Peyer's patch (tissue), 4 donors: ENCODE measurements at regions not wholly inside any gene's neighbourhood (a gene's known extent, or its start where the extent isn't known, plus 50 kb on each side); places are given as distances from the start of the nearest gene placed in this dataset.

ENCODE experiments used
- DNase-seq, 3 donors: peaks; one replicate each; pipeline ENCODE4 v3.0.0-alpha.2; 2017 to 2019
- H3K27ac ChIP-seq, 4 donors: fragments of 200-600 bp; sonication (generic); one replicate each; pipeline ENCODE4 v1.5.1; 2016 to 2019
- H3K27me3 ChIP-seq, 2 donors: fragments of 200-600 bp; sonication (generic); one replicate each; pipeline ENCODE4 v1.5.1; 2019
- H3K36me3 ChIP-seq, 3 donors: fragments of 200-600 bp; sonication (generic); one replicate each; pipeline ENCODE4 v1.5.1; 2016 to 2019
- H3K4me1 ChIP-seq, 4 donors: fragments of 200-600 bp; sonication (generic); one replicate each; pipeline ENCODE4 v1.5.1; 2016 to 2019
- H3K4me3 ChIP-seq, 4 donors: fragments of 200-600 bp; sonication (generic); 1 replicate in 3 of 4; 2 replicates in 1 of 4; pipeline ENCODE4 v1.5.1; 2016 to 2019; ENCODE audit warnings: mild to moderate bottlenecking in 1 of 4
- H3K9me3 ChIP-seq, 4 donors: fragments of 200-600 bp; sonication (generic); one replicate each; pipeline ENCODE4 v1.5.1; 2016 to 2019; ENCODE audit warnings: mild to moderate bottlenecking in 1 of 4
- POLR2A ChIP-seq, 2 donors: fragments of 450-650 bp; IDR thresholded peaks; one replicate each; pipeline ENCODE4 v1.5.1; 2017; ENCODE audit warnings: antibody characterized with exemption in 2 of 2, mild to moderate bottlenecking in 2 of 2, moderate library complexity in 2 of 2
- TF ChIP-seq, protein P1 (sequence below), 6 experiments: fragments of 450-650 bp in 4 of 6; fragments of 200-600 bp in 2 of 6; sonication (generic) in 1 of 6; IDR thresholded peaks; one replicate each; pipeline ENCODE4 v1.5.1; 2017 to 2019; ENCODE audit warnings: antibody characterized with exemption in 6 of 6, mild to moderate bottlenecking in 3 of 6, moderate library complexity in 1 of 6

DNA sequence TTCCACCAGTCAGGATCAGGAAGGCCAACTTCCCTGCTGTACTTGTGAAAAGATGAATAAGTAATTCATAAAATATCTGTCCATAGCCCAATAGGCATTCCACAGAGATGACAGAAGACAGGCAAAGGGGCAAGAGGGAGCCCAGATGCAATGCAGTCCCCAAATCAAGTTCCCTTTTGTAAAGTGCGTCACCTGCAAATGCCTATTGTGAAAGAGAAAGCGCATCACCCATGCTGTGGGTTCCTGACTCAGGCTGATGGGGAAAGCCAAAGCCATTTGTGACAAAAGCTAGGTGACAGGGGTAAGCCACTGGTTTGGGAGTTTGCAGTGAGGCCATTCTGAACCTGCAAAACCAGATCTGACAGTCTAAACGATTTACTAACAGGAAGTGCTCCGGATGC is 157.5 kb upstream of the ZNF536 start:
- Histone ChIP-seq H3K4me3 (no peak overlapping the region), H3K27ac (no peak overlapping the region), H3K36me3 (no peaks in the 10 kb centered on the region), H3K9me3 (no peaks in the 10 kb centered on the region), H3K4me1 (no peaks in the 10 kb centered on the region), H3K27me3 (no peaks in the 10 kb centered on the region)
- TF ChIP-seq, protein P1, sequence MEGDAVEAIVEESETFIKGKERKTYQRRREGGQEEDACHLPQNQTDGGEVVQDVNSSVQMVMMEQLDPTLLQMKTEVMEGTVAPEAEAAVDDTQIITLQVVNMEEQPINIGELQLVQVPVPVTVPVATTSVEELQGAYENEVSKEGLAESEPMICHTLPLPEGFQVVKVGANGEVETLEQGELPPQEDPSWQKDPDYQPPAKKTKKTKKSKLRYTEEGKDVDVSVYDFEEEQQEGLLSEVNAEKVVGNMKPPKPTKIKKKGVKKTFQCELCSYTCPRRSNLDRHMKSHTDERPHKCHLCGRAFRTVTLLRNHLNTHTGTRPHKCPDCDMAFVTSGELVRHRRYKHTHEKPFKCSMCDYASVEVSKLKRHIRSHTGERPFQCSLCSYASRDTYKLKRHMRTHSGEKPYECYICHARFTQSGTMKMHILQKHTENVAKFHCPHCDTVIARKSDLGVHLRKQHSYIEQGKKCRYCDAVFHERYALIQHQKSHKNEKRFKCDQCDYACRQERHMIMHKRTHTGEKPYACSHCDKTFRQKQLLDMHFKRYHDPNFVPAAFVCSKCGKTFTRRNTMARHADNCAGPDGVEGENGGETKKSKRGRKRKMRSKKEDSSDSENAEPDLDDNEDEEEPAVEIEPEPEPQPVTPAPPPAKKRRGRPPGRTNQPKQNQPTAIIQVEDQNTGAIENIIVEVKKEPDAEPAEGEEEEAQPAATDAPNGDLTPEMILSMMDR (IDR thresholded peaks at IDR 0.05): no peak
- TF ChIP-seq POLR2A (IDR thresholded peaks at IDR 0.05): no peak
- no peak for DNase-seq

DNA sequence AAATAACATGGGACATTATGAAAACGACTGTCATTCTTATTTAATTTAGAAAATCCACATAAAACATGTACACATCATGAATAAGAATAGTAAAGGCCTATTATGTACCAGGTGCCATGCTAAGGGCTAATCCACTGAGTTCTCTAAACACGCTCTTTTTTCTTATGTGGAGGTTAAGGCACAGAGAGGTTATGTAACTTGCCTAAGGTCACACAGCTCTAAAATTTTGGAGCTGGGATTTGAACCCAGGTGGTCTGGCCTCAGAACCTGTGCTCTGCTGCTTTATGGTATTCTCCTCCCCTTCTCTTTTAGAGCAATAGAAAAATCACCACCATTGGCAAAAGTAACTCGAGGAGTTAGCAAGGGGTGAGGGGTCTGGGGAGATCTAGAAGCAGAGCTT is 156.9 kb upstream of the ZNF536 start:
- TF ChIP-seq, protein P1 (IDR thresholded peaks at IDR 0.05): no peak
- no peak for TF ChIP-seq POLR2A (IDR thresholded peaks at IDR 0.05)
- DNase-seq: no peak
- no peaks in the 10 kb centered on the region for H3K27me3 ChIP-seq
- no peak overlapping the region for H3K4me3 ChIP-seq
- no peaks in the 10 kb centered on the region for H3K4me1 ChIP-seq
- H3K9me3 ChIP-seq: no peaks in the 10 kb centered on the region
- no peak overlapping the region for H3K27ac ChIP-seq
- no peaks in the 10 kb centered on the region for H3K36me3 ChIP-seq

DNA sequence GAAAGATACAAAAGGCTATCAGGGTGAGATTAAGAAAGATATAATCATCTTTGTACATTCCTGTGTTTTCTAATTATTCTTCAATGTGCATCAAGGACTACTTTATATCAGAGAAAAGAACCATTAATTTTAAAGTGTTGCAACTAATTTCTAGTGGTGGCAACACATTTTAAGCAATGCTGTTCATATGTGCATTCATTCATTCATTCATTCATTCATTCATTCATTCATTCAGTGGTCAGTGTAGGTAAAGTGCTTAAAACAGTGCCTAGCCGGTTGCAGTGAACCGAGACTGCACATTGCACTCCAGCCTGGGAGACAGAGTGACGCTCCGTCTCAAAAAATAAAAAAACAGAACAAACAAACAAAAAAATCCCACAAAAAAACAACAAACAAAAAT is 155.7 kb upstream of the ZNF536 start:
- Histone ChIP-seq H3K27ac (no peak overlapping the region), H3K36me3 (no peaks in the 10 kb centered on the region), H3K4me3 (no peak overlapping the region), H3K27me3 (no peaks in the 10 kb centered on the region), H3K4me1 (no peaks in the 10 kb centered on the region), H3K9me3 (no peaks in the 10 kb centered on the region)
- no peak for DNase-seq
- no peak for TF ChIP-seq POLR2A (IDR thresholded peaks at IDR 0.05)
- TF ChIP-seq, protein P1 (IDR thresholded peaks at IDR 0.05): no peak

DNA sequence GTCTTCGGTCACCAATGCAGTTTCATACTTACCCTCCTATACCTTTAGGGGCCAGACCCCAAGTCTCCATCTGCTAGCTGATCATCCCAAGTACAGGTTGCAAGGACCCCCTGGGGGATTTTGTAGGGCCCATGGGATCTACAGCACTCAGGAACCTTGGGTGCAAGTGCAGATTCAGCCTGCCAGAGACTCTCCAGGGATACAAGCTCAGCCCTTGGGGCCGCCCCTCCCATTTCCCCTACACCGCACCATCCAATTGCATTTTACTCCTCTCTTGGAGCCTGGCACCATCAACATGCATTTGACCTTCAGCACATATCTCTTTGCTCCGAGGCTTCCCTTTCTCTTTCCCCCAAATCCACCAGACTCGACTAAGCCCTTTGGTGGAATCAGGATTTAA is 154.7 kb upstream of the ZNF536 start:
- Histone ChIP-seq H3K27me3 (peaks cover 0 to 1% of the 10 kb centered on the region in 2 donors), H3K27ac (no peak overlapping the region)
- no peak for DNase-seq

DNA sequence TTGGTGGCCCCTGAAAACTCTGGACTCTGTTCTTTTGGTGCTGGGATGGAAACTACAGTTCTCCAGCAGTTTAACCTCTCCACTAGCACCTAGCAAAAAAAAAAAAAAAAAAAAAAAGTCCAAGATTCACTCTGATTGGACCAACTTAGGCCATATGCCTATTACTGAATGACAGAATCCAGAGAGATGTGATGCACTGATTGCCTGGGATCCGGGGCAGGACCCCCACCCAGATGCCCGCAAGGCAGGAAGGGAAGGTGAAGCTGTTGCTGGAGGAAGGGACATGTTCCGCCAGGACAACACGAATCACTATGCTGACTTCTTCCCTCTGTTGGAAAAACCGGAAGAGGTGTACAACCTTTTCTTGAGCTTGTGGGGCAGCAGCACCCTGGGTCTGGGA is 152.5 kb upstream of the ZNF536 start:
- peaks cover 0 to 9% of the 10 kb centered on the region in 2 donors for H3K27me3 ChIP-seq
- DNase-seq: no peak
- TF ChIP-seq, protein P1 (IDR thresholded peaks at IDR 0.05): no peak
- no peak for TF ChIP-seq POLR2A (IDR thresholded peaks at IDR 0.05)
- H3K27ac ChIP-seq: no peak overlapping the region
- no peaks in the 10 kb centered on the region for H3K9me3 ChIP-seq
- no peak overlapping the region for H3K4me3 ChIP-seq
- no peaks in the 10 kb centered on the region for H3K36me3 ChIP-seq
- no peaks in the 10 kb centered on the region for H3K4me1 ChIP-seq

More for the DNA sequence above, 154.7 kb upstream of the ZNF536 start:
- H3K9me3 ChIP-seq: no peaks in the 10 kb centered on the region
- H3K4me1 ChIP-seq: no peaks in the 10 kb centered on the region
- H3K36me3 ChIP-seq: no peaks in the 10 kb centered on the region
- H3K4me3 ChIP-seq: no peak overlapping the region
- TF ChIP-seq, protein P1 (IDR thresholded peaks at IDR 0.05): no peak
- no peak for TF ChIP-seq POLR2A (IDR thresholded peaks at IDR 0.05)

DNA sequence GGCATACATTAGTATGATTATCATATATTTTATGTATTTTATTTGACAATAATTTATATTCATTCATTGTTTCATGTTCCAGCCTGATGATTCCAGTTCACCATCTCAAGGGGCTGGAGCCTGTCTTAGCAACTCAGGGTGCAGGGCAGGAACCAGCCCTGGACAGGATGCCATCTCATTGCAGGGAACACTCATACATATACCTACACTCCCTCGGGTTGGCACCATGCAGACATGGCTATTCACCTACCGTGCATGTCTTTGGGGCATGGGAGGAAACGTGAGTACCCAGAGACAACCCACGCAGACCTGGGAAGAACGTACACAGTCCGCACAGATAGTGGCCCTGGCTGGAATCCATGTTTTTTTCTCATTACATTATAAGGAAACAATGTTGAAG is 151.0 kb upstream of the ZNF536 start:
- Histone ChIP-seq H3K27ac (no peak overlapping the region), H3K9me3 (no peaks in the 10 kb centered on the region), H3K27me3 (peaks cover 0 to 19% of the 10 kb centered on the region in 2 donors), H3K4me3 (no peak overlapping the region), H3K36me3 (no peaks in the 10 kb centered on the region), H3K4me1 (peaks cover 0 to 8% (median 0%) of the 10 kb centered on the region in 4 donors)
- TF ChIP-seq, protein P1 (IDR thresholded peaks at IDR 0.05): no peak
- no peak for TF ChIP-seq POLR2A (IDR thresholded peaks at IDR 0.05)
- DNase-seq: no peak
